Muscle of leg (tissue), 3 donors: ENCODE measurements at regions not wholly inside any gene's neighbourhood (a gene's known extent, or its start where the extent isn't known, plus 50 kb on each side); places are given as distances from the start of the nearest gene placed in this dataset.

Source experiments
- DNase-seq: peaks from one replicate; pipeline ENCODE4 v3.0.0; 2013
- H3K27ac ChIP-seq: one replicate; pipeline ENCODE4 v1.5.1; 2013; ENCODE audit warnings: mild to moderate bottlenecking, low read length, control low read depth
- H3K27me3 ChIP-seq: one replicate; pipeline ENCODE4 v1.6.1; 2013; ENCODE audit warnings: low read length; ENCODE audit not compliant: control insufficient read depth, insufficient read depth
- H3K36me3 ChIP-seq: one replicate; pipeline ENCODE4 v1.6.1; 2013; ENCODE audit warnings: low read length; ENCODE audit not compliant: control insufficient read depth, insufficient read depth
- H3K4me1 ChIP-seq: one replicate; pipeline ENCODE4 v1.6.1; 2013; ENCODE audit warnings: low read length; ENCODE audit not compliant: control insufficient read depth, insufficient read depth
- H3K4me3 ChIP-seq: one replicate; pipeline ENCODE4 v1.5.1; 2013; ENCODE audit warnings: low read length, control low read depth
- H3K9me3 ChIP-seq: replicated peaks from 2 replicates; pipeline ENCODE4 v1.6.1; 2013; ENCODE audit warnings: low read depth, low read length; ENCODE audit not compliant: control insufficient read depth
- WGBS: methylation state at CpG from one replicate; pipeline ENCODE4 v1.1.5; 2013; ENCODE audit warnings: missing lambda C conversion rate; ENCODE audit not compliant: insufficient coverage; 5-methylcytosine and 5-hydroxymethylcytosine counted together

DNA sequence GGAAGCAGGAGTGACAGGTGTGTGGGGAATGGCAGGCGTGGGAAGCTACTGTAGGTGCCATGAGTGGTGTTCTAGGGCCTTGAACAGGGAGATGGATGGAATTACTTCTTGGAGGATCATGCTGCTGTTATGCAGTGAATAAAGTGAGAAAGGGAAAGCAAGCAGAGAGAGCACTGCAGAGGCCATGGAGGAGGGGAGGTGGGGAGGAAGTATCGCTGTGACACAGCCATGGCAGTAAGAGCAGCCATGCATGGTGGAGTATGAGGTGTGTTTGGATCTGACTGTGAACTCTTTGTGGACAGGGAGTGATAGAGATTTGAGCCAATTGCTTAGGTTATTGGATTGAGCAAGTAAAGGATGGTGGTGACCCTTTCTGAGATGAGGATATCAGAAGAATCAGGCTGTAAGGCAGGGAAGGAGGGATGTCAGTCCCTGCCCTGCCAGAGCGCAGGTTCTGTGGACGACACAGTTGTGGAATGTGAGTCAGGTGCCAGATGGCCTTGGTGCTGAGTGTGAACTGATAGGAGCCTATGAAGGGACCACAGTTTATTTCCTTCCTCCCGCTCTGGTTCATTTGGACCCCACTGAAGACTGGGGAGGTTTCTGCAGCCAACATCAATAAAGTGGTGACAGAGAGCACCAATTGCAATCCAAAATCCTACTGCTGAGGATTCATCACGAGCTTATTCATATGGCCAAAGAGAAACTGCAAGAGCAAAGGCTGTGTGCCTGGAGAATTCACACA lies 105.5 kb upstream of the TMEM72 start:
- no peak overlapping the region for H3K4me3 ChIP-seq
- no peaks in the 10 kb centered on the region for H3K9me3 ChIP-seq
- peak; percentile 82 for DNase-seq
- H3K27ac ChIP-seq, result peak overlapping the region; percentile 72
- 45% methylated on average over 5 of the region's 6 CpGs for WGBS
- H3K36me3 ChIP-seq, result no peaks in the 10 kb centered on the region
- H3K4me1 ChIP-seq, result peaks cover 54% of the 10 kb centered on the region
- no peaks in the 10 kb centered on the region for H3K27me3 ChIP-seq

- Histone ChIP-seq H3K36me3 (no peaks in the 10 kb centered on the region), H3K4me1 (peaks cover 55% of the 10 kb centered on the region), H3K27me3 (no peaks in the 10 kb centered on the region), H3K9me3 (no peaks in the 10 kb centered on the region), H3K4me3 (no peak overlapping the region), H3K27ac (peak overlapping the region; percentile 72)
- 20% methylated on average over 2 of the region's 3 CpGs for WGBS
- peak; percentile 92 for DNase-seq
These were observed 104.2 kb upstream of the TMEM72 start for GRCh38 chr10:44806950-44807349.

DNA sequence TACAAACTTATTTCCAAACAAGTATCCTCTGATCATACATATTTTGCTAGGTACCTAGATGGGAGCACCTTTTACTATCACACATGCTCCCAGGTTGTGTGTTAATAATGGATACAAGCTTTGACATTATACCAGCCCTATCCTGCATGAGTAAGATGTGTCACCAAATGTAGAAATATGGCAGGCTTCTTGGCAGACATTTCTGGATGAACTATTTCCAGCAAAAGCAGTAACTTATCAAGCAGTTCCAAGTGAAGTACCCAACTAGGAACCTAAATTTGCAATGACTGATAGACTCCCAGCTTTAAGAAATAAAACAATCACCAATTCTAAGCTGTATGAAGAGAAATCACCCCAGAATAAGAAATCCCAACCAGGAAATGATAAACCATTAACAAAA lies 103.7 kb upstream of the TMEM72 start:
- H3K36me3 ChIP-seq, result no peaks in the 10 kb centered on the region
- H3K27me3 ChIP-seq, result no peaks in the 10 kb centered on the region
- DNase-seq, result peak; percentile 42
- no peaks in the 10 kb centered on the region for H3K9me3 ChIP-seq
- peaks cover 50% of the 10 kb centered on the region for H3K4me1 ChIP-seq
- H3K4me3 ChIP-seq, result no peak overlapping the region
- H3K27ac ChIP-seq, result peak overlapping the region; percentile 53

GRCh38 chr10:44809647-44810046 lies 101.5 kb upstream of the TMEM72 start:
- no peak for DNase-seq
- Histone ChIP-seq H3K27me3 (no peaks in the 10 kb centered on the region), H3K9me3 (no peaks in the 10 kb centered on the region), H3K27ac (no peak overlapping the region), H3K36me3 (no peaks in the 10 kb centered on the region), H3K4me1 (peaks cover 34% of the 10 kb centered on the region), H3K4me3 (no peak overlapping the region)

GRCh38 chr10:44811072-44811471 lies 100.1 kb upstream of the TMEM72 start:
- Histone ChIP-seq H3K36me3 (no peaks in the 10 kb centered on the region), H3K4me3 (no peak overlapping the region), H3K4me1 (peaks cover 21% of the 10 kb centered on the region), H3K9me3 (no peaks in the 10 kb centered on the region), H3K27me3 (no peaks in the 10 kb centered on the region), H3K27ac (no peak overlapping the region)
- peak; percentile 50 for DNase-seq
- WGBS, result 48% methylated on average over 2 of the region's 3 CpGs

GRCh38 chr10:44813201-44813600 lies 97.9 kb upstream of the TMEM72 start:
- Histone ChIP-seq H3K4me3 (no peak overlapping the region), H3K4me1 (peaks cover 18% of the 10 kb centered on the region), H3K27me3 (no peaks in the 10 kb centered on the region), H3K9me3 (no peaks in the 10 kb centered on the region), H3K36me3 (no peaks in the 10 kb centered on the region), H3K27ac (no peak overlapping the region)
- DNase-seq, result no peak
- 85% methylated on average over 2 of the region's 3 CpGs for WGBS

GRCh38 chr10:44814929-44815328 lies 96.2 kb upstream of the TMEM72 start:
- Histone ChIP-seq H3K27ac (no peak overlapping the region), H3K27me3 (no peaks in the 10 kb centered on the region), H3K9me3 (no peaks in the 10 kb centered on the region), H3K4me1 (peaks cover 29% of the 10 kb centered on the region), H3K36me3 (no peaks in the 10 kb centered on the region), H3K4me3 (no peak overlapping the region)
- WGBS, result no CpG with 5 or more reads among the region's 2 CpGs
- peak; percentile 57 for DNase-seq

DNA sequence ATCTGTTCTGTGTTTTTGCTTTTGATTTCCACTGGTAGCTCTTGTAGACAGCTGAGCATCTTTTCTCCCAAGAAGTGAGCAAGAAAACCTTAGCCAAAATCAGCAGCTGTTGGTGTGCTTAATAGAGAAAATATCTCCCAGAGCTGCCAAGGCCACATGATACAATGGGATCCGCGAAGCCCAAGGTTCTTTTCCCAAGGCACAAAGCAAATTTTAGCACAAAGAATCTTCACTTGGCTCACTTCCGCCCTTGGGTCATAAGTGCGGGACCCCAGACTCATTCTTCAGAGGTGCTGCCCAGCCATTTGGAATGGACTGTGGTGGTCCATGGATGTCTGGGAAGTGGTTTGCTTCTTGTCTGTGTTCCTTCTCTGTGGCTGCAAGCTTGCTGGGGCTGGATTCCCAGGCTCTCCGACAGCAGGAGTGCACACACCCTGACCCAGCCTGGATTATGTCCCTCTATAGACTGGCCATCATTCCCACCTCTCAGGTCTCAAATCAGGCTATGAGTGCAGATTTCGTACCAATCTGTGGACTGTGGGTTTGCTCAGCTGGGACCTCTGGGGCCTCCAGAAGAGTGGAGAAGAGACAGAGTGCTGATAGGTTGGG lies 93.0 kb upstream of the TMEM72 start:
- no peaks in the 10 kb centered on the region for H3K36me3 ChIP-seq
- no peaks in the 10 kb centered on the region for H3K27me3 ChIP-seq
- H3K9me3 ChIP-seq, result no peaks in the 10 kb centered on the region
- WGBS, result 38% methylated on average over 3 of the region's 6 CpGs
- no peak overlapping the region for H3K4me3 ChIP-seq
- peak overlapping the region; percentile 94 for H3K27ac ChIP-seq
- peaks cover 29% of the 10 kb centered on the region for H3K4me1 ChIP-seq
- peak; percentile 97 for DNase-seq

DNA sequence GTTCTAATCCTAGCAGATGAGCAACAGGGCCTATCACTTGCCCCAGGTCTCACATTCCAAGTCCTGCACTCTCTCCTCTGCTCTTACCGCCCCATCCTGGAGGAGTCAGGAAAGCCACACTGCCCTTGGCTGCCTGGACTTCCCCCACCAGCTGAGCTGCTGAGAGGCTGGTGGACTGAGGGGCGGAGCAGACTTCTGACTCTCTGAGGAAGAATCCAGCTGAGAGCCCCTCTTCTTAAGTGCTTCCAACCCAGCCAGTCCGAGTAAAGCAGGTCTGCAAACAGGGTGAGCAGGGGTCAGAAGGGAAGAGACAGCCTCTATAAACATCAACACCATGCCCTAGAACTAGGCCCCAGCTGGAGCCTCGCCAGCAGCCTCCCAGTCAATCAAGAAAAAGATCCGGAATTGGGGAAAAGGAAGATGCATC lies 92.4 kb upstream of the TMEM72 start:
- WGBS, result 66% methylated on average over 3 of the region's 5 CpGs
- Histone ChIP-seq H3K4me1 (peaks cover 29% of the 10 kb centered on the region), H3K27ac (peak overlapping the region; percentile 94)

GRCh38 chr10:44820094-44820493 lies 91.0 kb upstream of the TMEM72 start:
- Histone ChIP-seq H3K27ac (no peak overlapping the region), H3K9me3 (no peaks in the 10 kb centered on the region), H3K36me3 (no peaks in the 10 kb centered on the region), H3K27me3 (no peaks in the 10 kb centered on the region), H3K4me3 (no peak overlapping the region), H3K4me1 (peaks cover 29% of the 10 kb centered on the region)
- WGBS, result 98% methylated on average over 3 of the region's 3 CpGs
- DNase-seq, result no peak

More for the DNA sequence above, 92.4 kb upstream of the TMEM72 start:
- Histone ChIP-seq H3K36me3 (no peaks in the 10 kb centered on the region), H3K4me3 (no peak overlapping the region), H3K9me3 (no peaks in the 10 kb centered on the region), H3K27me3 (no peaks in the 10 kb centered on the region)
- peak; percentile 66 for DNase-seq
